HFFc6 (cell line): ENCODE measurements at regions not wholly inside any gene's neighbourhood (a gene's known extent, or its start where the extent isn't known, plus 50 kb on each side); places are given as distances from the start of the nearest gene placed in this dataset.

Experiments used
- DNase-seq: peaks from one replicate; pipeline ENCODE4 v3.0.0-alpha.2; 2018
- H3K27ac Mint-ChIP-seq: 2 replicates; pipeline ENCODE4 v1.8.0; 2020; ENCODE audit warnings: mild to moderate bottlenecking, mixed read lengths
- H3K27me3 Mint-ChIP-seq: 2 replicates; pipeline ENCODE4 v1.8.0; 2021; ENCODE audit warnings: mild to moderate bottlenecking, moderate library complexity, mixed read lengths; ENCODE audit not compliant: insufficient read depth
- H3K36me3 Mint-ChIP-seq: 2 replicates; pipeline ENCODE4 v1.8.0; 2021; ENCODE audit warnings: low read depth, mixed read lengths
- H3K4me1 Mint-ChIP-seq: 2 replicates; pipeline ENCODE4 v1.8.0; 2020; ENCODE audit warnings: low read depth, mixed read lengths
- H3K4me3 Mint-ChIP-seq: 2 replicates; pipeline ENCODE4 v1.8.0; 2020; ENCODE audit warnings: mild to moderate bottlenecking, moderate library complexity, mixed read lengths
- H3K9me3 Mint-ChIP-seq: 2 replicates; pipeline ENCODE4 v1.8.0; 2020; ENCODE audit warnings: mild to moderate bottlenecking, mixed read lengths
- TF ChIP-seq, protein P1 (sequence below): fragments of 200-600 bp; sonication (generic); IDR thresholded peaks from 2 replicates; pipeline ENCODE4 v1.5.0; 2021; ENCODE audit warnings: antibody characterized with exemption, mild to moderate bottlenecking

DNA sequence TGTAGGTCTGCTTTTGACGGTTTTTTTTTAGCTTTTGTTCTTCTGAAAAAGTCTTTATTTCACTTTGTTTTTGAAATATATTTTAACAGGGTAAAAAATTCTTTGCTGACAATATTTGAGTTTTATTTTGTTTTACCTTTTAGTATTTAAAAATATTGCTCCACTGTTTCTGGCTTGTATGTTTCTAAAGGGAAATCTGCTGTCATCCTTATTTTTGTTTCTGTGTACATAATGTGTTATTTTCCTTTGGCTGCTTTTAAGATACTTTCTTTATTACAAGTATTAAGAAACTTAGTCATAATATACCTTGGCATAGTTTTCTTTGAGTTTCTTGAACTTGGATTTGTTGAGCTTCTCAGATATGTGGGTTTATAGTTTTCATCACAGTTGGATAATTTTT is 88.6 kb upstream of the SPACA1 start:
- Mint-ChIP-seq H3K4me1 (no peaks in the 10 kb centered on the region), H3K9me3 (no peaks in the 10 kb centered on the region)
- TF ChIP-seq, protein P1, sequence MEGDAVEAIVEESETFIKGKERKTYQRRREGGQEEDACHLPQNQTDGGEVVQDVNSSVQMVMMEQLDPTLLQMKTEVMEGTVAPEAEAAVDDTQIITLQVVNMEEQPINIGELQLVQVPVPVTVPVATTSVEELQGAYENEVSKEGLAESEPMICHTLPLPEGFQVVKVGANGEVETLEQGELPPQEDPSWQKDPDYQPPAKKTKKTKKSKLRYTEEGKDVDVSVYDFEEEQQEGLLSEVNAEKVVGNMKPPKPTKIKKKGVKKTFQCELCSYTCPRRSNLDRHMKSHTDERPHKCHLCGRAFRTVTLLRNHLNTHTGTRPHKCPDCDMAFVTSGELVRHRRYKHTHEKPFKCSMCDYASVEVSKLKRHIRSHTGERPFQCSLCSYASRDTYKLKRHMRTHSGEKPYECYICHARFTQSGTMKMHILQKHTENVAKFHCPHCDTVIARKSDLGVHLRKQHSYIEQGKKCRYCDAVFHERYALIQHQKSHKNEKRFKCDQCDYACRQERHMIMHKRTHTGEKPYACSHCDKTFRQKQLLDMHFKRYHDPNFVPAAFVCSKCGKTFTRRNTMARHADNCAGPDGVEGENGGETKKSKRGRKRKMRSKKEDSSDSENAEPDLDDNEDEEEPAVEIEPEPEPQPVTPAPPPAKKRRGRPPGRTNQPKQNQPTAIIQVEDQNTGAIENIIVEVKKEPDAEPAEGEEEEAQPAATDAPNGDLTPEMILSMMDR, result no peak

DNA sequence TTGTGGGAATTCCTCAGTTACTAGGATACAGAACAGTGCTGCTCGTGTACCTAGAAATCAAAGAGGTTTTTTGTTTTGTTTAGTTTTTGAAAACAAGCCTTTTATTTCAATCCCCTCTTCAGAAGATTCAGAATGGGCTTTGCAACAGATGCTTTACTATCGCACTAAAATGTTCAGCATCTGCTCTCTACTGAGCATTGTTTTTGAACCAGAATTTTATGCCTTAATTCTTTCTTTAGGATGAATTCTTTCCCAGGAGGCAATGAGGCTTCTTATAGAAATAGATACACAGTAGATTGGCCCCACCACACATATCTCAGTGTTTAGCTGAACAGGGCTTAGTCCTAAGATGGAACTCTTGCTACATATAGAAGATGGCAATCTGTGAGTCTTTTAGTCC is 95.9 kb upstream of the SPACA1 start:
- H3K9me3 Mint-ChIP-seq, result no peaks in the 10 kb centered on the region
- no peak overlapping the region for H3K4me3 Mint-ChIP-seq
- TF ChIP-seq, protein P1, result no peak
- H3K27ac Mint-ChIP-seq, result no peak overlapping the region
- no peak for DNase-seq
- peaks cover 8% of the 10 kb centered on the region for H3K27me3 Mint-ChIP-seq
- H3K4me1 Mint-ChIP-seq, result no peaks in the 10 kb centered on the region
- H3K36me3 Mint-ChIP-seq, result no peaks in the 10 kb centered on the region

More for the DNA sequence above, 88.6 kb upstream of the SPACA1 start:
- H3K36me3 Mint-ChIP-seq, result no peaks in the 10 kb centered on the region
- DNase-seq, result no peak
- no peak overlapping the region for H3K4me3 Mint-ChIP-seq
- peaks cover 1% of the 10 kb centered on the region; the same call in 1 of the 2 replicates for H3K27me3 Mint-ChIP-seq
- no peak overlapping the region for H3K27ac Mint-ChIP-seq

DNA sequence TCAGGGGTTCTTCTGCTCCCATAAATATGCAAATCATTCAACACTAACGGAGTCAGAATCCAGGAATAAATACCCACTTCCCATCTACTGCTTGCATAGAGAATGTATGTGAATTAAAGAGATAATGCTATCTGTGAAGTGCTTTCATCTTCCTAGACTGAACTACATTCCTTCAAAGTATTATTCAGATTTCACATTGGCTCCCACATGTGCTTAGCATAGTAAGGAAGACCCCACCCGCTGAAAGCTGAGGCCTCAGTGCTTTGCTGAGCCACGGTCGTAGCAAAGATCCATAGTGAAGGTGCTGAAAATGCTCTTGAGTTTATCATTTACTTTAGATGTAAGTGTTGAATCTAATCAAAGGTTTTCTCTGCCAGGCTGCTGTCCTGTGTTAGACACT is 97.0 kb upstream of the SPACA1 start:
- Mint-ChIP-seq H3K27me3 (peaks cover 11% of the 10 kb centered on the region), H3K4me3 (no peak overlapping the region), H3K27ac (no peak overlapping the region), H3K9me3 (no peaks in the 10 kb centered on the region), H3K36me3 (no peaks in the 10 kb centered on the region), H3K4me1 (no peaks in the 10 kb centered on the region)
- TF ChIP-seq, protein P1, result no peak
- DNase-seq, result no peak

DNA sequence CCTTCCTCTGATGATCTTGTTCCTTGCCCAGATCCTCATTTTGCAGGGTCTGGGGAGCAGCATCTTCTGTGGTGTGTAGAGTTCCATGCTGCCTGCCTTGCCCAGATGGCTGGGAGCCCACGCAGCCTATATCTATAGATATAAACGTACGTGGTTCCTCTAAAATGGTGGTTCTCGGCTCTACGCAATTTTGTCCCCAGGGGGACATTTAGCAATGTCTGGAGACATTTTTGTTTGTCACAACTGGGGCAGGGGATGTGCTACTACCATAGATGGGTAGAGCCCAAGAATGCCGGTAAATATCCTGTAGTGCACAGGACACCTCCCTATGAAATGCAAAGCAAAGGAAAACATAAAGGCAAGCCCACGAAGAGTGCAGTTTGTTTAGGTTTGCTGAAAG is 98.4 kb upstream of the SPACA1 start:
- Mint-ChIP-seq H3K4me1 (peaks cover 11% of the 10 kb centered on the region), H3K36me3 (no peaks in the 10 kb centered on the region), H3K9me3 (no peaks in the 10 kb centered on the region), H3K27me3 (peaks cover 11% of the 10 kb centered on the region), H3K4me3 (no peak overlapping the region), H3K27ac (no peak overlapping the region)
- TF ChIP-seq, protein P1, result no peak
- DNase-seq, result no peak

DNA sequence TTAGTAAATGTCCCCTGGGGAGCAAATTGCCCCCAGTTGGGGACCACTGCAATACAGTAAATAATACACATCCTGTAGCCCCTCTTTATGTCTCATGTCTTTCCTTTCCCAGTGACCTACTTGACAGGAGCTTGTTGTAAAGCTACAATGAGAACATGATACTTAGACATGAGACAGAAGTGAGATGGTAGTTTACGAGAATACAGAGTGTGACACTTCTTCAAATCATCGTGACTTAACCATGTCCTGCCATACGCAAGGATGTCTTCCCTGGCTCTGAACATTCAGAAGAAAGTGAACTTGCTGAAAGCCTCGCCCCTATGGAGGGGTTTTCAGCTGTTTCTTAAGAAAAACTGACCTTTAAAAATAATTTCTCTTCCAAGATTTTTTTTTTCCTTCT is 101.0 kb upstream of the SPACA1 start:
- peaks cover 7% of the 10 kb centered on the region for H3K27me3 Mint-ChIP-seq
- TF ChIP-seq, protein P1, result no peak
- no peak for DNase-seq
- peaks cover 15% of the 10 kb centered on the region for H3K4me1 Mint-ChIP-seq
- no peak overlapping the region for H3K4me3 Mint-ChIP-seq
- H3K36me3 Mint-ChIP-seq, result no peaks in the 10 kb centered on the region
- no peaks in the 10 kb centered on the region for H3K9me3 Mint-ChIP-seq
- H3K27ac Mint-ChIP-seq, result no peak overlapping the region

DNA sequence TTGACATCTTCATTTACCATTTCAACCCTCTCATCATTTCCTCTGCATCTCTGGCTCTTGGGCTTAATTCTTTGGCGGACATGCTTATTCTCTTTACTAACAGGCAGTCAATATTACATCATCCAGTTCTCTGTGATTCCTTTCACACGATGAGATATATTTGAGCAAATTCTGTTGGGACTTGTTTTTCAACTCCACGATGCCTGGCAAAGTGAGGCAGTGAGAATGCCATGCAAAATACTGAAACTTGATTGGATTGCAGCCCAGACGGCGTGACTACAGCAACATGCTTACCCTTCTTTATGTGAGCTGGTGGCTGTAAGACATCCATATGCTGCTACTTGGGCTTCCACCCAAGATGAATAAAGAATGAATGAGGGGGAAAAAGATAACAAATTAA is 101.7 kb upstream of the SPACA1 start:
- H3K4me1 Mint-ChIP-seq, result peaks cover 18% of the 10 kb centered on the region
- H3K36me3 Mint-ChIP-seq, result no peaks in the 10 kb centered on the region
- no peaks in the 10 kb centered on the region for H3K9me3 Mint-ChIP-seq
- no peak overlapping the region for H3K4me3 Mint-ChIP-seq
- H3K27ac Mint-ChIP-seq, result no peak overlapping the region
- H3K27me3 Mint-ChIP-seq, result peaks cover 9% of the 10 kb centered on the region
- no peak for DNase-seq
- TF ChIP-seq, protein P1, result no peak
